Suprapubic skin (tissue), 2 donors: ENCODE measurements at regions not wholly inside any gene's neighbourhood (a gene's known extent, or its start where the extent isn't known, plus 50 kb on each side); places are given as distances from the start of the nearest gene placed in this dataset.

Source experiments
- EP300 ChIP-seq: sonication (generic); formaldehyde crosslinking; IDR thresholded peaks from one replicate; pipeline ENCODE4 v1.6.1; 2017; ENCODE audit warnings: antibody characterized with exemption
- POLR2A ChIP-seq, 2 donors: fragments of 450-650 bp; IDR thresholded peaks; one replicate each; pipeline ENCODE4 v1.6.1; 2017; ENCODE audit warnings: antibody characterized with exemption in 2 of 2, mild to moderate bottlenecking in 2 of 2, moderate library complexity in 2 of 2

- no peak for TF ChIP-seq POLR2A (IDR thresholded peaks at IDR 0.05)
- no peak for TF ChIP-seq EP300
These were observed 140.9 kb downstream of the CCT6B start for GRCh38 chr17:34820248-34820801.
